ENCODE measurements at regions not wholly inside any gene's neighbourhood (a gene's known extent, or its start where the extent isn't known, plus 50 kb on each side); places are given as distances from the start of the nearest gene placed in this dataset.

GRCh38 chr6:56849896-56850295 lies 105.0 kb upstream of the BEND6 start:
- TF ChIP-seq, protein P1, sequence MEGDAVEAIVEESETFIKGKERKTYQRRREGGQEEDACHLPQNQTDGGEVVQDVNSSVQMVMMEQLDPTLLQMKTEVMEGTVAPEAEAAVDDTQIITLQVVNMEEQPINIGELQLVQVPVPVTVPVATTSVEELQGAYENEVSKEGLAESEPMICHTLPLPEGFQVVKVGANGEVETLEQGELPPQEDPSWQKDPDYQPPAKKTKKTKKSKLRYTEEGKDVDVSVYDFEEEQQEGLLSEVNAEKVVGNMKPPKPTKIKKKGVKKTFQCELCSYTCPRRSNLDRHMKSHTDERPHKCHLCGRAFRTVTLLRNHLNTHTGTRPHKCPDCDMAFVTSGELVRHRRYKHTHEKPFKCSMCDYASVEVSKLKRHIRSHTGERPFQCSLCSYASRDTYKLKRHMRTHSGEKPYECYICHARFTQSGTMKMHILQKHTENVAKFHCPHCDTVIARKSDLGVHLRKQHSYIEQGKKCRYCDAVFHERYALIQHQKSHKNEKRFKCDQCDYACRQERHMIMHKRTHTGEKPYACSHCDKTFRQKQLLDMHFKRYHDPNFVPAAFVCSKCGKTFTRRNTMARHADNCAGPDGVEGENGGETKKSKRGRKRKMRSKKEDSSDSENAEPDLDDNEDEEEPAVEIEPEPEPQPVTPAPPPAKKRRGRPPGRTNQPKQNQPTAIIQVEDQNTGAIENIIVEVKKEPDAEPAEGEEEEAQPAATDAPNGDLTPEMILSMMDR (IDR thresholded peaks at IDR 0.05), result no peak
- no peaks in the 10 kb centered on the region for H3K27me3 ChIP-seq
- H3K27ac ChIP-seq, result peak overlapping the region; percentile 29 to 69
- H3K4me3 ChIP-seq, result peak overlapping the region in 1 of 2 donors; percentile 73
- no peaks in the 10 kb centered on the region for H3K36me3 ChIP-seq
- intact Hi-C loops (cut with DNase I), result loop anchor here (2.0 to 5.0 kb wide), 3 partner anchors 51 to 467 kb away; partner anchors contain the start of gene PRIM2
- H3K9me3 ChIP-seq, result no peaks in the 10 kb centered on the region
- no peak for DNase-seq (ENCODE audit: low spot score in 2 of 2)
- peaks cover 0 to 9% of the 10 kb centered on the region in 2 donors for H3K4me1 ChIP-seq

- no peak overlapping the region for H3K27ac ChIP-seq
- peaks cover 0 to 9% of the 10 kb centered on the region in 2 donors for H3K4me1 ChIP-seq
- no peak overlapping the region for H3K4me3 ChIP-seq
- no peaks in the 10 kb centered on the region for H3K9me3 ChIP-seq
- no peaks in the 10 kb centered on the region for H3K36me3 ChIP-seq
- DNase-seq (ENCODE audit: low spot score in 2 of 2), result no peak
- TF ChIP-seq, protein P1 (IDR thresholded peaks at IDR 0.05), result no peak
- intact Hi-C loops (cut with DNase I), result no loop called here
- H3K27me3 ChIP-seq, result no peaks in the 10 kb centered on the region
These were observed 106.8 kb upstream of the BEND6 start for GRCh38 chr6:56848105-56848504.

GRCh38 chr6:56845032-56845431 lies 109.9 kb upstream of the BEND6 start:
- no peak for DNase-seq (ENCODE audit: low spot score in 2 of 2)
- H3K4me3 ChIP-seq, result no peak overlapping the region

DNA sequence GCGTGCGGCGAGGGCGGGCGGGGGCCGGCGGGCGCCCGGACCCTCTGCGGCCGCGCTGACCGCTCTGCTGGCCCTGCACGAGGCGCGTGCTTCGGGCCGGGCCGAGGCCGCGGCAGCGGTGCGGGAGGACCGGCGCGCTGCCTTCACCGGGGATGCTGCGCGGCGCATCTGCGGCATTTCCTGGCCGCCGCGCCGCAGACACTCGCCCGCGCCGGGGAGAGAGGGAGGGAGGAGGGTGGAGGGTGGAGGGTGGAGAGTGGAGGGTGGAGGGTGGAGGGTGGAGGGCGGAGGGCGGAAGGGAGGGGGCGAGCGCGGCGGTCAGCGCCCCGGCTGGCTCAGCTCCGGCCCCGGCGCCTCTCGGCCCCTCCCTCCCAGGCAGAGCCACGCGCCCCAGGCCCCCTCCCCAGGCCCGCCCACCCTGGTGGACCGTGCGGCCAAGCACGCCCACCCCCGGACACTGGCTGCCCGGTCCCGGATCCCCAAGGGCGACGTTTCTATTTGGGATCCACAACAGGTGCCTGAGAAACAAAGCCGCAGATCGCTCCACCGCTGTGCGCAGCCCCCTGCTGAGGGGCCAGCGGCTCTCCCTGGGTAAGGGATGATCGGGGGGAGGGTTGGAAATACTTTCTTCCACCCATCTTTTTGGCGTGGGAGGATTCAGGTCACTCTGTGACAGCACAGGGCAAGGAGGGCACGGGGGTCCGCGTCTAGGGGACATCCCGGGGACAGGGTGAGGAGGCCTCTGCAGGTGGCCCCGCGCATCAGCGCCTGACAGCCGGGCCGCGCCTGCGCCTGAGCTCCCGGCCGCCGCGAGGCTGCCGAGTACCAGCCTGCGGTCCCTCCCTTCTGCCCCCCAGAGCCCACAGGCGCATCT lies 111.2 kb upstream of the BEND6 start:
- intact Hi-C loops (cut with DNase I), result loop anchor here (5.0 kb wide), 3 partner anchors 46 to 131 kb away; no protein-coding TSS in a partner anchor
- Histone ChIP-seq H3K36me3 (no peaks in the 10 kb centered on the region), H3K27ac (peak overlapping the region; percentile 87 to 93), H3K4me1 (peaks cover 0 to 9% of the 10 kb centered on the region in 2 donors), H3K27me3 (no peaks in the 10 kb centered on the region), H3K9me3 (no peaks in the 10 kb centered on the region), H3K4me3 (peak overlapping the region; percentile 75 to 90)
- TF ChIP-seq, protein P1 (IDR thresholded peaks at IDR 0.05), result peak; percentile 51 to 84 (median 71)
- DNase-seq (ENCODE audit: low spot score in 2 of 2), result peak in 1 of 2 donors; percentile 86

More at GRCh38 chr6:56845032-56845431, 109.9 kb upstream of the BEND6 start:
- intact Hi-C loops (cut with DNase I), result no loop called here
- Histone ChIP-seq H3K4me1 (peaks cover 0 to 7% of the 10 kb centered on the region in 2 donors), H3K36me3 (no peaks in the 10 kb centered on the region), H3K27me3 (no peaks in the 10 kb centered on the region), H3K9me3 (no peaks in the 10 kb centered on the region), H3K27ac (peak overlapping the region in 1 of 2 donors; percentile 17)
- TF ChIP-seq, protein P1 (IDR thresholded peaks at IDR 0.05), result no peak

- peaks cover 0 to 9% of the 10 kb centered on the region in 2 donors for H3K4me1 ChIP-seq
- no peaks in the 10 kb centered on the region for H3K36me3 ChIP-seq
- peak overlapping the region; percentile 87 to 93 for H3K27ac ChIP-seq
- TF ChIP-seq, protein P1 (IDR thresholded peaks at IDR 0.05), result no peak
- intact Hi-C loops (cut with DNase I), result loop anchor here (5.0 kb wide), 3 partner anchors 46 to 131 kb away; no protein-coding TSS in a partner anchor
- no peaks in the 10 kb centered on the region for H3K9me3 ChIP-seq
- no peaks in the 10 kb centered on the region for H3K27me3 ChIP-seq
- peak overlapping the region; percentile 75 to 90 for H3K4me3 ChIP-seq
- peak in 1 of 2 donors; percentile 72 for DNase-seq (ENCODE audit: low spot score in 2 of 2)
These were observed 112.0 kb upstream of the BEND6 start for GRCh38 chr6:56842686-56843475.

Data from ascending aorta (tissue), 2 donors.